Activated effector memory CD4-positive, alpha-beta T cell treated with Interleukin-2 at 50 U/mL for 16 hours (primary cell): ENCODE measurements at regions not wholly inside any gene's neighbourhood (a gene's known extent, or its start where the extent isn't known, plus 50 kb on each side); places are given as distances from the start of the nearest gene placed in this dataset.
"Not testable (repeated sequence)": the region's sequence is repeated elsewhere in the genome, so short reads cannot be mapped to it uniquely, and the experiment has no call there.

Experiments used
- DNase-seq: peaks from one replicate; pipeline ENCODE4 v3.0.0-alpha.2; 2020

DNA sequence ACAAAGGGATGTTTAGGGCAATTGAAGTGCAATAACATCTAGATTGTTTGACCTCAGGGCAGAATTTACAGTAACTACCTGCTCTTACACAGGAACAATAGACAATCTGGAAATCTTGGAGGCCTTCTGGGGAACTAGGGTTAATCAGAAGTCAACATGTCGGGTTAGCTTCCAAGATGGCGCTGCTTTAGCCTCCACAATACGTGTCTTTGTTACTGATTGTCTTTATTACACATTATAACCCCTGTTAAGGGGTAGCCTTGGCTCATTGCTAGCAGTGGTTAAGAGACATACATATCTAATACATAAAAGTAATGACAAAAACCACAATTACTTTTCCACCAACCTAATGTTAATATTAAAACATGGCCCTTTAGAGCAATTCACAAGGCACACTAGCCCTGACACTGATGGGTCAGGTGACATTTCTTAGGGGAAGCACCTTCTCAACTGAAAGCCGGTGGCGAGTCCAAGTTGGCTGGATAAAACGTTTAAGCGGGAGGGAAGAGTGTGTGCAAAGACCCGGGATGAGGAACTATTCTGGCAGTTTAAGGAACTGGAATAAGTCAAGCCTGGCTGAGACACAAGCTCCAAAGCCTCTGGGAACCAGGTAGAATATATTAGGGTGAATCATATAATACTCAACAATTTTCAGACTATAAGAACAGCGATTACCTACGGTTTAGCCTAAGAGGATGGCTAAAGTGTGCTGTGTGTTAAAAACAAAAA lies 236.9 kb downstream of the BCAS1 start:
- no peak for DNase-seq

DNA sequence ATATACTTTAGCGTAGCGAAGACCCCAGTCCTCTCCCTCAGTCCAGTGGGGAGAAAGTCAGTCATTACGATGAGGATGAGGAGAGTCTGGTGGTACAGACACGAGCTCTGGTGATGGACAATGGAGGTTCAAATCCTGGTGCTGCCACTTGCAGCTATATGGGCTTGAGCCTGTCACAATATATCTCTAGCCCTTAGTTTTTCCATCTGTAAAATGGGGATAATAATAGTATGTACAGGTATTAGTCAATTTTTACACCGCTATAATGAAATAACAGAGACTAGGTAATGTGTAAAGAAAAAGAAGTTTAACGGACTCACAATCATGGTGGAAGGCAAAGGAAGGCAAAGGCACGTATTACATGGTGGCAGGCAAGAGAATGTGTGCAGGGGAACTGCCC lies 237.9 kb downstream of the BCAS1 start:
- no peak for DNase-seq

- no peak for DNase-seq
Observed at GRCh38 chr20:53831812-53832211, 238.2 kb upstream of the ZNF217 start.

DNA sequence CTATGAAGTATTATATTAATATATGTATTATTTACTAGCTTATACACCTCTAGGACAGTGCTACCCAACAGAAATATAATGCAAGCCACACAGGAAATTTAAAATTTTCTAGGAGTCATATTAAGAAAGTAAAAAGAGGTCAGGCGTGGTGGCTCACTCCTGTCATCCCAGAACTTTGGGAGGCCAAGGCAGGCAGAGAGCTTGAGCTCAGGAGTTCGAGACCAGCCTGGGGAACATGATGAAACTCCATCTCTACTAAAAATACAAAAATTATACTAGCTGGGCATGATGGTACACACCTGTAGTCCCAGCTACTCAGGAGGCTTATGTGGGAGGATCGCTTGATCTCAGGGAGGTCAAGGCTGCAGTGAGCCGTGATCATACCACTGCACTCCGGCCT lies 237.6 kb upstream of the ZNF217 start:
- DNase-seq, result no peak

DNA sequence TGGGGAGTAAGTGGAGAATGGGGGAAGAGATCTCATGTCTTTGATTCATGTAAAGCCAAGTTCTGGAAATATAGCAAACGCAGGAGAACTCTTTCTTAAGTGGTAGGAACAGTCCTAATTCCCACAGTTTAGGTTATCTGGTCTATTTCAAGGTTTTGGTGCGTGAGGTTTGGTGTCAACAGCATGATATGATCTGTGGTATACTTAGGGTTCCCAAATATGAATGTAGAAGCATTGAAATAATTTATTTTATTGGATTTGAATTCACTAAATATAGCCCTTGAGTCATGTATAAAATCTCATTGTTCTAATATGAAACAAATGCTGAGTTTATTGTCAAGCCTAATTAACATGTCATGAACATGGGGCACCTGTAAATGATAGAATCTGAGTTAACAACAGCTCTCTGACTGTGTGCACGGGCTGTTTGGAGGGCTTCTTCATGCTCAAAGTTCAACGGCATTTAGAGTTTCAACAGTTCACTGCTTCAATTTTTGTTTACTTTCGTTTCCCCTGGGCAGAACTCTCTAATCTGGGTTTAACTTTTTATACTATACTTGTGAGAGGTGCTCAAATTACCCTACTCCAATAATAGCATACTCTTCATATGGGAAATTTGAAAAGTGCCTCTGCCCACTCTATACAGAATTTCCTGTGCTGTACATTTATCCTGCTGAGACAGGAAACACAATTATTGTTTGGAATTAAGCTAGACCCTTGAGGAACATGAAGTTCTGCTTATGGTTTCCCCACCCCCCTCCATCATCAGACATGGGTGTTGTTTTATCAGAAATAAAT lies 236.3 kb upstream of the ZNF217 start:
- no peak for DNase-seq

DNA sequence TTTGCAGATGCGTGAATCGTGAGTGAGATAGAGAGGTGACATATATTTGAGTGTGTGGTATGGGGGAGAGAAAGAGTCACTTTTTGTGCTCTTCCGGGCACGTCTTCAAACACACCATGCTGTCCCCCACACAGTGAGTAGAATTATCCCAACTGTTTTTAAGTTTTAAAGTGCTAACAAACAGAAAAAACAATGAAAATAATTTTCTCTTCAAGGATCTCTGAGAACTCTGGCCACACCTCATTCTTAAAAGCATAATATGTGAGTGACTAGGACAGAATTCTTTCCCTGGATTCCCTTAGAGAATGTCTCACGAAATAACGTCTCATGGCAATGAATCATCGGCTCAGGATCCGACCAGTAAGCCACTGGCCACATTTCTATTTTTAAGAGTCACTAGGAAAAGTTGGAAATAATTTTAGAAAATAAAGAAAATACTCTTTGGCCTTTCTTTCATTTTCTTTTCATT lies 235.7 kb upstream of the ZNF217 start:
- DNase-seq, result no peak

- no peak for DNase-seq
Observed at GRCh38 chr20:53828682-53829254, 235.1 kb upstream of the ZNF217 start.

GRCh38 chr20:53828088-53828681 lies 234.5 kb upstream of the ZNF217 start:
- DNase-seq, result no peak

DNA sequence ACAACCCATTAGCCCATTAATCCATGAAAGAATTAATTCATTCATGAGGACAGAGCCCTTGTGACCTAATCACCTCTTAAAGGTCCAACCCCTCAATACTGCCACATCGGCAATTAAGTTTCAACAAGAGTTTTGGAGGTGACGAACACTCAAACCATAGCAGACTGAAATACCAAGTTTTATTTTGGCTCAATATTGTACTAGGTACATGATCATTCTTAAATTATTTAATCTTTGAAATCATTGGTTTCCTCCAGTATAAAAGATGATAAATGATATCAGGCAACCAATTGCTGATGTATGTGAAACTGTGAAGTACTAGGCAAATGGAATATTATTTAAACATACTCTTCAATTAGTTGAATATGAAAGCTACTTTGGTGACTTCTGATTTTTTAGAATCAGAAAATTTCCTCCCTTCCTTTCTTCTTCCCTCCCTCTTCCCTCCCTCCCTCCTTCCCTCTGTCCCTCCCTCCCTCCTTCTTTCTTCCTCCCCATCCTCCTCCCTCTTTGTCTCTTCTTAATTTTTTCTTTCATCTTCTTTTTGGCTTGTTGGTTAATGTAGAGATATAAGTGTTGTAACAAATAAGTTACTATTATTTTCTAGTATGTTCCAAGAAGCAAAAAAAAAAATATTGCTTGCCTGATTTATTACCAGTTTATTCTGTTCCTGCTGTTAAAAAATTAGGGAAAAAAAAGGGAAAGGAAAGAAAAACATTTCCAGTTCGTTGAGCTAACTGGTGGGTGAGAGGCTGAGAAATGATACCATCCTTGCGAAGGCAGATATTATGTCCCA lies 233.9 kb upstream of the ZNF217 start:
- DNase-seq, result no peak

GRCh38 chr20:53826597-53827291 lies 233.1 kb upstream of the ZNF217 start:
- DNase-seq, result no peak

GRCh38 chr20:53826090-53826489 lies 232.5 kb upstream of the ZNF217 start:
- DNase-seq, result no peak

DNA sequence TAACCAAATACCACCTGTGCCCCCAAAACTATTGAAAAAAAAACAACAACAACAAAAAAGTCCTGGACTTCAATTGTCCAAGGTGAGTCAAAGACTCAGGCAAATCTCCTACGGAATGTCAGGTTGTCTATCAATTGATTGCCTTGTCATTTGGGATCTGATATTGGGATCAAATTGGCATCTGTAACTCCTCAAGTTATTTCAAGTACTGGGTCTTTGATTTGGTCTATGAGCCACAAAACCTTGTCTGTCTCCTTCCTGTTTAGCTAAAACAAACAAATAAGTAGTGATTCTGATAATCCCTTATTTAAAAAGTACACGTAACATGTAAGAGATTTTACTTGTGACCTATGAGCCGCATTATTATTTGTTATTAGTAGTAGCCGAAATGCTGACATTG lies 231.6 kb upstream of the ZNF217 start:
- DNase-seq, result no peak

GRCh38 chr20:53824779-53825178 lies 231.1 kb upstream of the ZNF217 start:
- DNase-seq, result no peak

DNA sequence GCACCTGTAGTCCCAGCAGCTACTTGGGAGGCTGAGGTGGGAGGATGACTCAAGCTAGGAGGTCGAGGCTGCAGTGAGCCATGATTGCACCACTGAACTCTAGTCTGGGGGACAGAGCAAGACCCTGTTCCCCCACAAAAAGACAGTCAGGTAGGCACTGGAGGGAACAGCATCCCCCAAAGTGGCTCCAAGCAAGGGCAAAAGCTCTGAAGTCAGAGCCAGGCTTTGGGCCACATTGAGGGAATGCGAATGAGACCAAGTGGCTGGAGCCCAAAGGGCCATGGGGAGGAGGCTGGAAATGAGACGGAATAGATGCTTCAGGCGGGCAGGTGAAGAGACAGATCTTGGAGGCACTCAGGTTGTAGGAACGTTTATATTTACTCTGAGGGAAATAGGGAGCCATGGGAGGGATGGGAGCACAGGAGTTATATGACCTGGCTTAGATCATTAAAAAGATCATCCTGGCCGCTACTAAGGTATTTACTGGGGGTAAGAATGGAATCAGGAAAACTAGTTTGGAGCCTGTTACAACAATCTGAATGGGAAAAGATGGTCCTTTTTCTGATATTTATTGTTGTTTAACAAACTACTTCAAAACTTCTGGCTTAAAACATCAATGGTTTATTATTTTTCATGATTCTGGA lies 229.6 kb upstream of the ZNF217 start:
- DNase-seq, result no peak

- DNase-seq, result no peak
Observed at GRCh38 chr20:53822534-53822933, 228.9 kb upstream of the ZNF217 start.

DNA sequence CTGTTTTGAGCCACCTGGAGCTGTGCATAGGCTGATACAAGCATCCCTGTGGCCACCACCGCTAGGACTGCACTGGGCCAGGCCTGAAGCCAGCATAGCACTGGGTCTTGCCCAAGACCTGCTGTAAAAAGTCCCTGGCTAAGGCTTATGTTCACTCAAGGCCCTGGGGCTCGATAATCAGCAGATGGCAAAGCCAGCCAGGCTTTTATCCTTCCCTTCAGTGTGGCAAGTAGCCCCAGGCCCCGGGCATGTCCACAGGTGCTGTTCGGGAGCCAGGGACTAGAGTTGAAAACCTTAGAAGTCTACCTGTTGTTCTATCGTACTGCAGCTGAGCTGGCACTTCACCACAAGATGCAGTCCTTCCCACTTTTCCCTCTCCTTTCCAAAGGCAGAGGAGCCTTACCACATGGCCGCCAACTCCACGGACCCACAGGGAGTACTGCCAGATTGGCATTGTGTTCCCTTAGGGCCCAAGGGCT lies 226.4 kb upstream of the ZNF217 start:
- DNase-seq, result no peak

GRCh38 chr20:53818457-53819177 lies 225.0 kb upstream of the ZNF217 start:
- DNase-seq, result no peak

- DNase-seq, result not testable (repeated sequence)
Observed at GRCh38 chr20:53817513-53817912, 223.9 kb upstream of the ZNF217 start.

- no peak for DNase-seq
Observed at GRCh38 chr20:53816872-53817398, 223.3 kb upstream of the ZNF217 start.

GRCh38 chr20:53815509-53815908 lies 221.9 kb upstream of the ZNF217 start:
- DNase-seq, result no peak
